Heart right ventricle (tissue), 16 donors: ENCODE measurements at regions not wholly inside any gene's neighbourhood (a gene's known extent, or its start where the extent isn't known, plus 50 kb on each side); places are given as distances from the start of the nearest gene placed in this dataset.

Experiments used
- ATAC-seq, 8 donors: fragments of 200-7000 bp; cut with Tn5 transposase; one replicate each; pipeline ENCODE4 v1.9.1; 2020; ENCODE audit warnings: mild to moderate bottlenecking in 8 of 8, moderate library complexity in 8 of 8, moderate number of reproducible peaks in 1 of 8
- DNase-seq, 2 donors: peaks; one replicate each; pipeline ENCODE4 v3.0.0-alpha.2; 2020
- H3K27ac ChIP-seq, 10 donors: fragments of 200-600 bp; sonication (generic) in 2 of 10; one replicate each; pipeline versions ENCODE4 v1.5.0 to v1.8.0; 2020 to 2022; ENCODE audit warnings: mild to moderate bottlenecking in 3 of 10
- H3K27me3 ChIP-seq, 7 donors: fragments of 200-600 bp; one replicate each; pipeline ENCODE4 v1.8.0; 2021 to 2022; ENCODE audit warnings: mild to moderate bottlenecking in 2 of 7
- H3K36me3 ChIP-seq, 9 donors: fragments of 200-600 bp; sonication (generic) in 1 of 9; one replicate each; pipeline versions ENCODE4 v1.5.0 to v1.8.0; 2020 to 2022; ENCODE audit warnings: mild to moderate bottlenecking in 2 of 9
- H3K4me1 ChIP-seq, 9 donors: fragments of 200-600 bp; sonication (generic) in 1 of 9; one replicate each; pipeline versions ENCODE4 v1.5.0 to v1.8.0; 2020 to 2022; ENCODE audit warnings: mild to moderate bottlenecking in 4 of 9
- H3K4me3 ChIP-seq, 10 donors: fragments of 200-600 bp; sonication (generic) in 2 of 10; one replicate each; pipeline versions ENCODE4 v1.5.0 to v1.8.0; 2020 to 2022; ENCODE audit warnings: mild to moderate bottlenecking in 7 of 10, moderate library complexity in 2 of 10
- H3K9me3 ChIP-seq, 11 donors: fragments of 200-600 bp in 10 of 11; sonication (generic) in 2 of 11; one replicate each; pipeline versions ENCODE4 v1.5.0 to v1.8.0; 2013 to 2022; ENCODE audit warnings: mild to moderate bottlenecking in 2 of 11, control low read depth in 1 of 11, moderate library complexity in 1 of 11
- WGBS, 2 donors: extraction: QIAGEN DNeasy Blood & Tissue Kit; methylation state at CpG; one replicate each; pipeline ENCODE4 v1.1.7; 2013; ENCODE audit warnings: inconsistent platforms in 1 of 2; 5-methylcytosine and 5-hydroxymethylcytosine counted together
- intact Hi-C, 10 donors: fragments of 100-400 bp; cut with DNase I; formaldehyde crosslinking; loops; one replicate each; pipeline versions ENCODE4 v1.11.1 to v1.14.2; 2022
- TF ChIP-seq, protein P1 (sequence below), 9 donors: fragments of 200-600 bp; sonication (generic) in 2 of 9; IDR thresholded peaks; one replicate each; pipeline versions ENCODE4 v1.5.0 to v1.8.0; 2021 to 2022; ENCODE audit warnings: antibody characterized with exemption in 9 of 9, mild to moderate bottlenecking in 5 of 9, moderate library complexity in 1 of 9
- donor health status: Arrhythmogenic right ventricular cardiomyopathy.
- donor health status: ischemic (EF 13 %, LVEDD 7.1; RV severe dilation, severe dysfunction).
- donor health status: healthy with polysubstance abuse.
- donor health status: DM: no; HTN: yes; CAD: no.
- donor health status: DM: no; HTN: no; CAD: no.
- donor health status: ischemic (EF 25% LVEDD 6.9; RV normal size, moderate dysfunction).
- donor health status: ischemic (EF 25% LVEDD 5.7; RV mildly dilated, moderate dysfunction).
- donor health status: healthy.
- donor health status: DM: yes; HTN: yes; CAD: no.
- donor health status: Ischemic cardiomyopathy.
- donor health status: ischemic (EF 35%, LVEDD 5.7; RV mildly dilated, moderate dysfunction).
- donor health status: nonischemic (EF 11% LVEDD 7.7; RV severe dilation, severe dysfunction).
- donor health status: DM: yes; HTN: yes; CAD: no.
- donor health status: PGD.
- donor health status: ischemic (EF 29% LVEDD 5.4; RV normal size, mild dysfunction).
- donor health status: nonischemic (EF 23%, LVEDD 6.1; RV moderate dilation, normal function).

DNA sequence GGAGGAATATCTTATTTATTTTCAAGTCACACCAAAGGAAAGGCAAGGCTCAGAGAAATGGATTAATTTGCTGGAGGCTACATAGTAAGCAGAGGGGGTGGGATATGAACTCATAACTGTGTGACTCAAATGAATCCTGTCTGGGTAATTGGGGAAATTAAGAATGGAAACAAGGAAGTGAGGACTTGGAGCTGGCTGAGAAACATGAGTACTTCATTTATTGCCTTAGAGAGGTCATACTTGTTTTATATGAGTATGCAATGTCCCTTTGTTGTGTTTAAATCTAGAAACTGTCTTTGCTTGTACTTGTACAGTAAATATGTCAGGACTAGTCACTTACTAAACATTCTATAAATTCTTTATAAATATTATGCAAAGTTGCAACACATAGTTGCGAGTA lies 2166.7 kb upstream of the PIK3C3 start:
- H3K4me1 ChIP-seq, result no peaks in the 10 kb centered on the region
- H3K36me3 ChIP-seq, result no peaks in the 10 kb centered on the region
- no peak overlapping the region for H3K4me3 ChIP-seq
- WGBS, 2 donors, result 95 to 100% methylated on average over 1 of the region's 1 CpG
- peaks cover 0 to 6% (median 0%) of the 10 kb centered on the region in 7 donors for H3K27me3 ChIP-seq
- H3K9me3 ChIP-seq, result no peaks in the 10 kb centered on the region
- DNase-seq (no peak), ATAC-seq (no peak)
- H3K27ac ChIP-seq, result no peak overlapping the region
- TF ChIP-seq, protein P1, sequence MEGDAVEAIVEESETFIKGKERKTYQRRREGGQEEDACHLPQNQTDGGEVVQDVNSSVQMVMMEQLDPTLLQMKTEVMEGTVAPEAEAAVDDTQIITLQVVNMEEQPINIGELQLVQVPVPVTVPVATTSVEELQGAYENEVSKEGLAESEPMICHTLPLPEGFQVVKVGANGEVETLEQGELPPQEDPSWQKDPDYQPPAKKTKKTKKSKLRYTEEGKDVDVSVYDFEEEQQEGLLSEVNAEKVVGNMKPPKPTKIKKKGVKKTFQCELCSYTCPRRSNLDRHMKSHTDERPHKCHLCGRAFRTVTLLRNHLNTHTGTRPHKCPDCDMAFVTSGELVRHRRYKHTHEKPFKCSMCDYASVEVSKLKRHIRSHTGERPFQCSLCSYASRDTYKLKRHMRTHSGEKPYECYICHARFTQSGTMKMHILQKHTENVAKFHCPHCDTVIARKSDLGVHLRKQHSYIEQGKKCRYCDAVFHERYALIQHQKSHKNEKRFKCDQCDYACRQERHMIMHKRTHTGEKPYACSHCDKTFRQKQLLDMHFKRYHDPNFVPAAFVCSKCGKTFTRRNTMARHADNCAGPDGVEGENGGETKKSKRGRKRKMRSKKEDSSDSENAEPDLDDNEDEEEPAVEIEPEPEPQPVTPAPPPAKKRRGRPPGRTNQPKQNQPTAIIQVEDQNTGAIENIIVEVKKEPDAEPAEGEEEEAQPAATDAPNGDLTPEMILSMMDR (IDR thresholded peaks at IDR 0.05), result no peak
- intact Hi-C loops, result no loop called here

DNA sequence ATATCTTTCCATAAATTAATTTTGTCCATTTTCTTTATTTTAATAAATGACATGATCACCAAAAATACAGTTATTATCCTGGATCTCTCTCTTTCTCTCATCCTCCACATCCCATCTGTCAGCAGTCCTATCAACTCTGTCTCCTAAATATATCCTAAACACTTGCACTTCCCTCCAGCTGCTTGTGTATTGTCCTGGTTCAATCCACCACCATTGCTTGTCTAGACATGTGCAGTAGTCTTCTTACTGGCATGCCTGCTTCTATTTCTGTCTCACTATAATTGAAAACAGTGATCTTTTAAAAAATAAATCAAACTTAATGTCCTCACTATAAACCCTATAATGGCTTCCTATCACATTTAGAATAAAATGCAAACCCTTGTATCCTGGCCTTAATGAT lies 2168.6 kb upstream of the PIK3C3 start:
- Histone ChIP-seq H3K9me3 (no peaks in the 10 kb centered on the region), H3K4me3 (no peak overlapping the region), H3K27ac (no peak overlapping the region), H3K27me3 (peaks cover 0 to 6% (median 0%) of the 10 kb centered on the region in 7 donors), H3K4me1 (no peaks in the 10 kb centered on the region), H3K36me3 (no peaks in the 10 kb centered on the region)
- ATAC-seq, result no peak
- intact Hi-C loops, result no loop called here
- DNase-seq, result no peak
- TF ChIP-seq, protein P1 (IDR thresholded peaks at IDR 0.05), result no peak

DNA sequence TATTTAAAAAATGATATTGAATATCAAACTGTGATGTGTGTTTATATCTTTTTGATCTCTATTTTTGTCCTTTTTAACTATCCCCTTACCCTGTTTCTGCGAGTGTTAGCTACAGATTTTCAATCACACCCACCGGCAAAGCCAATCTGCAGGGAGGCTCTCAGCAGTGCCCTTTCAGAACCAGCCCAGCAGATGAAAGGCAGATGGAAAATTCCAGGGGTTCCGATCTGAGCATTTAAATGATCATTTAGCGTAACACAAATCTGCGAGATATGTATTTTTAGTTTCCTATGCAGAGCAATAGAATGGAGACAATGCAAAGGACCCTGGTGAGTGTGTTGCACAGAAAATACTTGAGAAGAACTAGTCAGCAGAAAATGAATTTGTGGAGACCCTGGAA lies 2170.5 kb upstream of the PIK3C3 start:
- ATAC-seq, result no peak
- no peak for DNase-seq
- no peaks in the 10 kb centered on the region for H3K4me1 ChIP-seq
- intact Hi-C loops, result no loop called here
- TF ChIP-seq, protein P1 (IDR thresholded peaks at IDR 0.05), result no peak
- 62 to 76% methylated on average over 5 of the region's 5 CpGs for WGBS, 2 donors
- H3K9me3 ChIP-seq, result no peaks in the 10 kb centered on the region
- no peak overlapping the region for H3K4me3 ChIP-seq
- no peak overlapping the region for H3K27ac ChIP-seq
- no peaks in the 10 kb centered on the region for H3K36me3 ChIP-seq
- H3K27me3 ChIP-seq, result peaks cover 0 to 6% (median 0%) of the 10 kb centered on the region in 7 donors

DNA sequence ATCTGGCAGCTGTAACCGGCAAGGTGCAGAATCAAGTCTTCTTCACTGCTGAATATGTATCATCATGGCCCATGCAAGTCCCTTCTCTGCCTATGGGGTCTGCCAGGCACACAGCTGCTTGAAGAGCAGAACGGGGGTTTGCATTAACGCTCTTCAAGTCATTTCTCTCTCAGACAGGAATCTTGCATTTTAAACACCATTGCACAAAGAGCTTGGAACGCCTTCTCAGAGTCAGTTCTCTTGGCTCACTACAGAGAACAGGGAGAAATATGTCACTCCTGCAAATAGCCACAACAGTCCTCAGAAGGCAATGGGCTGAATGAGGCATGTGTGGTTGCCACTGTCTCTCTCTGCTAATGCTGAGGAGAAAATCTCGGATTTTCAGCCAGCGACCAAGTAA lies 2173.5 kb upstream of the PIK3C3 start:
- no peak overlapping the region for H3K4me3 ChIP-seq
- H3K9me3 ChIP-seq, result no peaks in the 10 kb centered on the region
- ATAC-seq (no peak), DNase-seq (no peak)
- peaks cover 0 to 6% (median 0%) of the 10 kb centered on the region in 7 donors for H3K27me3 ChIP-seq
- no peaks in the 10 kb centered on the region for H3K36me3 ChIP-seq
- TF ChIP-seq, protein P1 (IDR thresholded peaks at IDR 0.05), result no peak
- intact Hi-C loops, result no loop called here
- 90% methylated on average over 6 of the region's 6 CpGs for WGBS, 2 donors
- H3K4me1 ChIP-seq, result no peaks in the 10 kb centered on the region
- no peak overlapping the region for H3K27ac ChIP-seq

DNA sequence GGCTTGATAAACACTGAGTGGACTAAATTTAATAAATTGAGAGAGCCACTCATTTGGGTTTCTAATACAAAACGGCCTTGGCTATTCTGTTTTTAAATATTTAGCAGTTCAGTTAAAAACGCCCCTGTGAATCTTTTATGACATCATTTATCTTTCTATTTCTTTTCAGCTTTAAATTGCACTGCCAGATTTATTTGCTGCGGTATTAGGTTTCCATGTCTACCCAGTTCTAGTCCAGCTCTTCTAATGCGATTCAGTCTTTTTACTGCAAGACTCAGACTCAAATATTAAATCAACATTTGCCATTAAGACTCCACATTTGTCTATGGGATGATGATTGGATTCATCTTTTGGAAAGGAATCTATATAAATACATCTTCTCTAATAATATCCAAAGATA lies 2174.3 kb upstream of the PIK3C3 start:
- DNase-seq (no peak), ATAC-seq (no peak)
- Histone ChIP-seq H3K36me3 (no peaks in the 10 kb centered on the region), H3K4me1 (no peaks in the 10 kb centered on the region), H3K9me3 (no peaks in the 10 kb centered on the region), H3K27me3 (peaks cover 0 to 6% (median 0%) of the 10 kb centered on the region in 7 donors), H3K27ac (no peak overlapping the region), H3K4me3 (no peak overlapping the region)
- TF ChIP-seq, protein P1 (IDR thresholded peaks at IDR 0.05), result no peak
- intact Hi-C loops, result no loop called here
- 90 to 95% methylated on average over 4 of the region's 4 CpGs for WGBS, 2 donors
